Panc1 (cell line): ENCODE measurements at regions not wholly inside any gene's neighbourhood (a gene's known extent, or its start where the extent isn't known, plus 50 kb on each side); places are given as distances from the start of the nearest gene placed in this dataset.

Experiments used
- ATAC-seq: fragments of 200-7000 bp; cut with Tn5 transposase; 2 replicates; pipeline ENCODE4 v1.9.1; 2020; ENCODE audit warnings: mild to moderate bottlenecking, moderate library complexity
- BruUV-seq: library from RNA; stranded (reverse); fragments of 400-500 nt; replicated peaks from 2 replicates; lab custom pipeline; 2021; lab: Mats Ljungman, UMichigan
- CTCF ChIA-PET: fragments of 300-600 bp; sonication (Branson Sonifier 250); formaldehyde crosslinking; loops from one replicate; lab custom pipeline; 2022; ENCODE audit warnings: antibody characterized with exemption; lab: Charles Lee
- POLR2A ChIA-PET: fragments of 300-600 bp; sonication (Branson Sonifier 250); formaldehyde crosslinking; loops from one replicate; lab custom pipeline; 2022; ENCODE audit warnings: antibody characterized with exemption; lab: Charles Lee
- DNase-seq: peaks from one replicate; pipeline ENCODE4 v3.0.0-alpha.2; 2010; ENCODE audit warnings: low read depth, low spot score
- H3K27ac ChIP-seq: 2 replicates; pipeline ENCODE4 v1.5.1; 2011; ENCODE audit warnings: mild to moderate bottlenecking, low read length, inconsistent platforms
- H3K27me3 ChIP-seq: fragments of 200-500 bp; sonication (Bioruptor generic); 2 replicates; pipeline ENCODE4 v1.6.0; 2014; ENCODE audit warnings: low read length, inconsistent platforms; ENCODE audit not compliant: control insufficient read depth, insufficient read depth
- H3K36me3 ChIP-seq: fragments of 200-500 bp; sonication (Bioruptor generic); 2 replicates; pipeline ENCODE4 v1.5.1; 2014; ENCODE audit warnings: inconsistent platforms, mild to moderate bottlenecking, low read length, moderate library complexity; ENCODE audit not compliant: control insufficient read depth, insufficient read depth
- H3K4me1 ChIP-seq: 2 replicates; pipeline ENCODE4 v1.5.1; 2011; ENCODE audit warnings: inconsistent platforms, mild to moderate bottlenecking, low read length, moderate library complexity; ENCODE audit not compliant: control insufficient read depth, insufficient read depth
- H3K4me3 ChIP-seq, 2 experiments: 2 replicates each; pipeline ENCODE4 v1.5.1; 2011 to 2012; ENCODE audit warnings: low read depth in 2 of 2, low read length in 2 of 2, mild to moderate bottlenecking in 2 of 2, inconsistent platforms in 1 of 2, moderate library complexity in 1 of 2
- H3K9me3 ChIP-seq: fragments of 200-500 bp; sonication (Bioruptor generic); 2 replicates; pipeline ENCODE4 v1.5.1; 2014; ENCODE audit warnings: low read depth, mild to moderate bottlenecking, inconsistent platforms, low read length, moderate library complexity; ENCODE audit not compliant: control insufficient read depth, insufficient read depth
- CTCF ChIP-seq: fragments of 450-650 bp; IDR thresholded peaks from 2 replicates; pipeline ENCODE4 v1.5.1; 2017; ENCODE audit warnings: mild to moderate bottlenecking
- POLR2AphosphoS5 ChIP-seq: IDR thresholded peaks from 2 replicates; pipeline ENCODE4 v1.6.1; 2012; ENCODE audit warnings: mild to moderate bottlenecking, low read depth, low read length, moderate library complexity
- REST ChIP-seq, 2 experiments: IDR thresholded peaks; 2 replicates each; pipeline ENCODE4 v1.6.1; 2011 to 2012; ENCODE audit warnings: low read depth in 2 of 2, control low read depth in 1 of 2, low read length in 1 of 2, mild to moderate bottlenecking in 1 of 2, moderate library complexity in 1 of 2; ENCODE audit not compliant: insufficient read depth in 1 of 2
- TCF7L2 ChIP-seq: IDR thresholded peaks from 2 replicates; pipeline ENCODE4 v1.6.1; 2011; ENCODE audit warnings: mild to moderate bottlenecking, low read depth, low read length, inconsistent platforms
- in situ Hi-C: cut with HindIII; loops from 2 replicates; pipeline ENCODE4 v1.10.0; 2016; ENCODE audit warnings: low sequenced_read_pairs, low pct_unique_long_range_greater_than_20kb
- intact Hi-C: fragments of 100-400 bp; cut with micrococcal nuclease; formaldehyde crosslinking; loops from one replicate; pipeline ENCODE4 v1.10.0; 2022; ENCODE audit not compliant: unreplicated experiment

DNA sequence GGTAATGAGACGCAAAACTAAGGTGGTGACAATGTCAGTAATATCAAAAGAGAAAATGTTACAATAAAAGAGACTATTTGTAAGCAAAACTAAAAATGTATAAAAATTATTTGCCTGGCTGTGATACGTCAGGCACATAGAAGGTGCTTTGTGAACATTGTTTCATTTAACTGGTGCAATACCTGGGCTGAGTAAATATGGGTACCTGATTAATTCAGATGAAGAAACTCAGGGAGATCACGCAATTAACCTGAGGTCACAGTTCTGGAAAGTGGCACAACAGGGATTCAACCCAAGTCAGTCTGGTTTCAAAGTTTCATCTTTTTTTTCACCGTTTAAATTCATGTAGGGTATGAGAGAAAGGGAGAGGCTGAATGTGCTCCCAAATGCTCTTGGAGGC lies 71.0 kb upstream of the KRAS start:
- POLR2A ChIA-PET: no interaction called here

GRCh38 chr12:25320123-25321006 lies 69.6 kb upstream of the KRAS start:
- in situ Hi-C loops (no loop called here), intact Hi-C loops (no loop called here)

More for the DNA sequence above, 71.0 kb upstream of the KRAS start:
- in situ Hi-C loops (no loop called here), intact Hi-C loops (no loop called here)
- TF ChIP-seq CTCF: no peak
- TF ChIP-seq TCF7L2: no peak
- no peak for TF ChIP-seq REST (IDR thresholded peaks at IDR 0.05; ENCODE audit: insufficient read depth in 1 of 2, low read depth in 2 of 2, low read length in 1 of 2)
- CTCF ChIA-PET: no interaction called here
- H3K27me3 ChIP-seq: peaks cover 31% of the 10 kb centered on the region
- DNase-seq (no peak), ATAC-seq (no peak)
- no TSS peak for BruUV-seq
- no peaks in the 10 kb centered on the region for H3K36me3 ChIP-seq
- 0 out of 2 replicates have a peak, but pooled peaks cover 2% of the 10 kb centered on the region for H3K4me1 ChIP-seq
- no peak overlapping the region for H3K4me3 ChIP-seq
- H3K27ac ChIP-seq: no peak overlapping the region
- no peaks in the 10 kb centered on the region for H3K9me3 ChIP-seq

More at GRCh38 chr12:25320123-25321006, 69.6 kb upstream of the KRAS start:
- Histone ChIP-seq H3K36me3 (no peaks in the 10 kb centered on the region), H3K4me3 (no peak overlapping the region), H3K27ac (no peak overlapping the region), H3K4me1 (0 out of 2 replicates have a peak, but pooled peaks cover 2% of the 10 kb centered on the region), H3K27me3 (peaks cover 23% of the 10 kb centered on the region), H3K9me3 (no peaks in the 10 kb centered on the region)
- BruUV-seq: no TSS peak
- DNase-seq (no peak), ATAC-seq (no peak)
- TF ChIP-seq POLR2AphosphoS5 (no peak), CTCF (no peak)
- CTCF ChIA-PET: interaction anchor here (1.1 kb wide), 1 partner anchor 46 kb away, joined by 3 read pairs; no protein-coding TSS in a partner anchor
- POLR2A ChIA-PET: no interaction called here
